NCI-H748 treated with DMSO at 0.1 percent for 48 hours (cell line): ENCODE measurements at regions not wholly inside any gene's neighbourhood (a gene's known extent, or its start where the extent isn't known, plus 50 kb on each side); places are given as distances from the start of the nearest gene placed in this dataset.
"Not testable (repeated sequence)": the region's sequence is repeated elsewhere in the genome, so short reads cannot be mapped to it uniquely, and the experiment has no call there.

ENCODE experiments used
- DNase-seq: peaks from one replicate; lab custom pipeline; 2025; lab: John Stamatoyannopoulos, UW

DNA sequence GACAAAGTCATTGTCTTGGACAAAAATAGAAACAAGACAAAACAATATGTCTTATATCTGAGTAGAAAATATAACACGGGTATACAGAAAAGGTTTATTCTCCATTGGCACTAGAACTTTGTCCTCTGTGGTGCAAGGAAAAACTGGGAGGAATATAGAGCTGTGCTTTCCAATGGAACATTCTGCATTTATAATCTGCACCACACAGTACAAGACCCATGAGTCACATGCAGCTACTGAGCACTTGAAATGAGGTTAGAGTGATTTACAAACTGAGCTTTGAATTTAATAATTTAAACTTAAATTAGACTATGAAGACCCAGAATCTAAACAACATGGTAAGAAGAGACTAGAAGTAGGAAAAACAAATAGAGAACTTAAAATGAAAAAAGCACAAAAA is 86.1 kb downstream of the RAP2A start:
- DNase-seq = no peak

DNA sequence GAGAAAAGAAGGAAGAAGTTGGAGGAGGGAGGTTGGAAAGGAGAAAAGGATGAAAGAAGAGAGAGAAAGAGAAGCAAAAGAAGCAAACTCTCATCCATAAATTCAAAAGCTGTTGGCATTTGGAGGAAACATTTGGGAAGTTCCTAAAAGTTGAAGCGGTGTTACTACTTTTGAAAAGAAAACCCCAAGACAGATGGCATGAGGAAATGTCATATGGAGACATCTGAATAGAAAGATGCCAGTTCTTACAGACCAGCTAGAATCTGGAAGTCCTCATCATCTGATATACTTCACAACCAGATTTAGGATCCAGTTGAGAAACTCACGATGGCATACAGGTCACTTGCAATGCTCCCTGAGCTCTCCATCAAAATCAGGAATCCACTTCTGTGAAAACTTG is 86.9 kb downstream of the RAP2A start:
- DNase-seq = no peak

DNA sequence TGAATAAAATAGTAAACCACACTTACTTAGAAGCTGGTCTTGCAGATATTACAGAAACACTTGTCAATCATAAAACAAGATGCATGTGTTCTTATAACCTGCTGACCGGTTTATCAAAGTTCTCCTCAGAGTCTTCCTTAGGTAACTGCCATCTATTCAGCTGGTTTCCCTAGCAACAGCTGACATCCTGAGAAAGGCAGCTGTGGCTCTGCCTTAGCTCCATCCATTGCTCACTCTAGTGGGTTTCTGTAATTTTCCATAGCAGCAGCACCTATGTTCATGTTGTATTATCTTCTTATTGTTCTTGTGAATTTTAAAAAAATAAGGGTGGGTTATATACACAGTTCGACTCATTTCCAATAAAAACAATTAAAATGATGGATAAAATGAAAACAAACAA is 87.8 kb downstream of the RAP2A start:
- peak; percentile 20 for DNase-seq

DNA sequence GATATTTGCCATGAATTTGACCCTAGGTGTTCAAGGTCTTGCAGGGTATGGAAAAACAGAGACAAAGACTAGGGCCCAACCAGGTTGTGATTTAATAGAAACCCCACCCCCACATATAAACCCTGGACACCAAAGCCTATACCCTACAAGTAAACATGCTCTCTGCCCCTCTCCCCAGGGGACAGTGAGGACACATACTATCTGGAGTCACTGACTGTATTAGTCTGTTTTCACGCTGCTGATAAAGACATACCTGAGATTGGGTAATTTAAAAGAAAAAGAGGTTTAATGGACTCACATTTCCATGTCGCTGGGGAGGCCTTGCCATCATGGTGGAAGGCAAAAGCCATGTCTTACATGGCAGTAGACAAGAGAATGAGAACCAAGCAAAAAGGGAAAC is 88.3 kb downstream of the RAP2A start:
- no peak for DNase-seq

DNA sequence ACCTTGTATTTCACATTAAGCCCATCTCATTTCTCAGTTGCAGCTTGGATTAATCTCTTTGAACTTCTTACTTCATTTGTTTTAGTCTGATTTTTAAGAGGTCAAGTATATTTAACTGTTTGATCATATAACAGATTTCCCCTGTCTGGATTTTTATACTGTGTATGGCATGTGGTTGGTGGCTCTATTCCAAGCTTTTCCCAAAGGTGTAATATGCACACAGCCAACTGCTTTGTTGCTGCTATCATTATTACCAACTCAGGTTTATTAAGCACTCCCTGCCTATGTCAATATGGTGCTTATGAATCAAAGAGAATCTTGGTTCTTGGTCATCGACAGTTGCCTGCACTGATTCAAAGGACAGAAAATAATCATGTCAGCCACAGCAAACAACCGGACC is 92.6 kb downstream of the RAP2A start:
- no peak for DNase-seq

DNA sequence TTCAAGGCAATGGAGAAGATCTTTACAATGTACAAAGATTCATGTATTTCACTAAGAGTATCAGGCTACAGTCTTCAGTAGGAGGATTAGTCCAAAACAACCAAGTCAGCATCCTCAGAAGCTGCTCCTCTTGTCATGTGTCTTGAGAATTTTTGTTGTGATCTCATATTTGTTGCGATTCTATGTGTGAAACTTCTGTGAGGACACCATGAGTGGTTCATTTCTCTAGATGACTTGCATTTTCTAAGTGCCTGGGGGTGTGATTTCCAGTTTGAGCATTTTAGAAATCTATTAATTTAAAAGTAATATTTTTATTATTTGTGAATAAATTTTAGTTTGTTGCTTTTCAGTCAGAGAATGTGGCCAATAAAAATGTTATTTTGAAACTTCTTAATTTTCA is 94.5 kb downstream of the RAP2A start:
- no peak for DNase-seq

DNA sequence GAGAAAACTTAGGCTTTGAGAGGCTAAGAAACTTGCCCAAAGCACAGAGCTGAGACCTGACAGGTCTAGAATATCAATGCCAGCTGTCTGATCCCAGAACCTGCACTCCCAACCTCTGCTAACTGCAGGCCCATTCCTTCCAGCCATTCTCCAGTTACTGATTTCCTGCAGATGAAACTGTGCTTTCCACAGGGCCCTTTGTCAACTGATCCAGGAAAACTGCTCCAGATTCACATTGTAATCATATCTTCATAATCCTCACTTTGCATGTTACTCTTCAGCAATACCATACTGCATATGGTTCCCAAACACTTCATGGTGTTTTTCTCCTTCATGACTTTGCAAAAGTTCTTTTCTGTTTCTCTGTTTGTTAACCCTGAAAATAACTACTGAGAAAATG is 100.6 kb downstream of the RAP2A start:
- DNase-seq = no peak

DNA sequence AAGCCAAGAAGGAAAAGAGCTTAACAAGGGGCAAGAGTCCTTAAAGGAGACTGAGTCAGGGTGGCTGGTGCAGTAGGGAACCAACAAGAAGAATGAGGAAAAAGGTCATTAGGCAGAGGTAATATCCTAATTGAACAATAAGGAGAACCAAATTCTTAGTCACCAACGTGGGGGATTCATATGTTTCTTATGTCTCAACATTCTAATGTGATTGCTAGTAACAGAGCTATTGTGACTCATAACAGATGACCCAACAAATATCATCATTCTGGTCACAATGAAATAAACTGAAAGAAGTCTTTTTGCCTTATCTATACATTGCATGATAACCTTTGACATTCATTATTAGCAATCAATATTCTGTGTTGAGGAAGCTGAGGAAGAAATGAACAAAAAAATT is 101.6 kb downstream of the RAP2A start:
- DNase-seq = no peak

DNA sequence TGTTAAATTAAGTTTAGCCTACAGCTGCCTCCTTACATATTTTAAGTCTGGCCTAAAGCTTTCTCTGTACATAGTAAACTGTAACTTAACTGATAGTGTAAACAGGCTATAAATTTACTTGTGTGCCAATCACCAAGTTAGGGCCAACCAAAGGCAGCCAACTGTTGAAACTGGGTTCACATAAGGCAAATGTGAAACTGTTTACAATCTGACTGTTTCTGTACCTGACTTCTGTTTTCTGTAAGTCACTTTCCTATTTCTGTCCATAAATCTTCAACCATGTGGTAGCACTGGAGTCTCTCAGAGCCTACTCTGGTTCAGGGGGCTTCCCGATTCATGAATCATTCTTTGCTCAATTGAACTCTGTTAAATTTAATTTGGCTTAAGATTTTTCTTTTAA is 103.1 kb downstream of the RAP2A start:
- no peak for DNase-seq

DNA sequence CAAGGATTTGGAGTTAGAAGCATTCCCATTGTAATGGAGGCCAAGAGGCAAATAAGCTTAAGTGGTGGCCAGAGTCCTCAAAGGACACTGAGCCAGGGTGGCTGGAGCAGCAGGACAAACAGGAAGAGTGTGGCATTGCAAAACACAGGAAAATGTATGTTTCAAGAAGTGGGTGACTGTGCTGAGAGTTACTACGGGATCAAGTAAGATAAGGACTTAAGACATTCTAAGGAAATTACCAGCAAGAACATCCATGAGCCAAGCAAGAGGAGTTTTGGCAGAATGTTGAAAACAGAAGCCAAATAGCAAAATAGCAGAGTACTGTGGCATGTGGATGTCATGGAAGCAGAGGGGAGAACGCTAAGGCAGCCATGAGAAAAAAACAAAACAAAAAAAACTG is 104.2 kb downstream of the RAP2A start:
- DNase-seq = no peak

DNA sequence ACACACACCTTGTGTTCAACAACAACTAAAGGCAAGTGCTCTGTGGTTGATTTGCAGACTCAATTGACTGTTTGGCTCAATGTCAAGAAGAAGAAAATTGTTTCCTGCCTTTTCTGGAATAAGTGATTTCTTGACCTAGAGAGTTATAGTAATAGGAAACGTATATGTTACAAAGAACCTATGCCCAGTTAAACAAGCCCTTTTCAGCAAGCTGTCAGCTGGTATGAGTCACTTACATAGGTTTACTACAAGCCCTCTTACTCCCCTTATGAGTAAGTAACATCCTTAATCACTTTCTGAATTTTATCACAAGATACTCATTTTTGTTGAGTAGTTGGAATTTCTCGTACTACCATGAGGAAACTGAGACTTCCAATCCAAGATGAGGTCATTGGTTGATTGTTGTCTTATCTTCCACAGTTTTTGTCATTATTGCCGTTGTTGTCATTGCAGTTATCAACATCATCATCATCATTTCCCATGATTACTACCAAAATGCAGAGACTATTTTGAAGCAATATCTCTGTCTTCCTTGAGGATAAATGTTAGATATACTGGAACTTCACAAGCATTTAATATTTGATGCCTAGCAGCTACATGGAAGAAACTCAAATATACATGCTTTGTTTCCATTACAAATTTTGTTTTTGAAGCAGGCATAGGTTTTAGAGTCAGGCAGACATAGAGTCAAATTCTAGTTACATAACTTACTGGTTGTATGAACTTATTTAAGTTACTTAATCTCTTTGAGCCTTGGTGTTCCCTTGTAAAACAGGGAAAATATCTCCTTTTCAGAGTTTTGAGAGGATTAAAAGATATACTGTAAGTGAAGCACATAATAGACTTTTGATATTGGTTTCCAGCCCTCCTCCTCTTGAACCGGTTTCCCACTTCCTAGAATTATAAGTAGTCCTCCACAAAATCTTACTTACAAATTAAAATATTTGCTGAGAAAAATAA is 106.0 kb downstream of the RAP2A start:
- DNase-seq = no peak

DNA sequence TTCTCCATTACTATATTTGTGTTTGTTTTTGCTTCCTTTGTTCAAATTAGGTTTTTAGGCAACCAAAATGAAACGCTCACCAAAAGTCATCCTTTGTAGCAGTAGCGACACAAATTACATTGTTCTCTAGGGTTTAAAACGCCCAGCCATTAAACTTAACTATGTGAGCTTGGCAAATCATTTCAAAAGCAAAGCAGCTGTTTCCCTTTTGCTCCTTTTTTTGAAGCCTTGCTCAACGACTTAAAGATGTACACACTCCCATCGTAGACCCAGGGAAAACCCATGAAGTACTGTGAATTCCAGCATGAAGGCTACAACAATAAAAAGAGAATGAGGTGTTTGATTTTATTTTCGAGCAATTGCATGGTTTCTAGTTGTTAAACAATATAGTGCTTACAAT is 106.7 kb downstream of the RAP2A start:
- DNase-seq = no peak

DNA sequence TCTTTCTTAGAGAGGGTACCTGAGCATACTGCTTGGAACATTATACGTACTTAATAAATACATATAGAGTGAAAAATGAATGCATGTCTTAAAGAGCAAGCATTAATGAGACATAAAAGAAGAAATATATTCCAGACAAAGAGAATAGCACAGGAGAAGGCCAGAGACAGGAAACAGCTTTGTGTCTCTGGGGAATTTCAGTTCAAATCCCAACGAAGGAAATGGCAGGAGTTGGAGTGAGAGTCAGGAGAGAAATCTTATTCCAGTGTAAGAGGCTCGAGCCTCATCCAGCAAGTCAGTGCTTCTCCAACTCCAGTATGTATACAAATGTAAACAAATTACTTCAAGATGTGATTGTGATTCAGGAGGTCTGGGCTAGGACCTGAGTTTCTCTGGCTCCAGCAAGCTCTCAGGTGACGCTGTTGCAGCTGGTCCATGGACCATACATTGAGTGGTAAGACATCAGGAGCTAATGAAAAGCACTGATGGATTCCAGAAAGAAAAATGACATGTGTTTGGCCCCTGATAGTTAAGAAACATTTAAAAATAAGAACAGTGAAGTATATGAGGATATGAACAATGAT is 108.2 kb downstream of the RAP2A start:
- DNase-seq = no peak

DNA sequence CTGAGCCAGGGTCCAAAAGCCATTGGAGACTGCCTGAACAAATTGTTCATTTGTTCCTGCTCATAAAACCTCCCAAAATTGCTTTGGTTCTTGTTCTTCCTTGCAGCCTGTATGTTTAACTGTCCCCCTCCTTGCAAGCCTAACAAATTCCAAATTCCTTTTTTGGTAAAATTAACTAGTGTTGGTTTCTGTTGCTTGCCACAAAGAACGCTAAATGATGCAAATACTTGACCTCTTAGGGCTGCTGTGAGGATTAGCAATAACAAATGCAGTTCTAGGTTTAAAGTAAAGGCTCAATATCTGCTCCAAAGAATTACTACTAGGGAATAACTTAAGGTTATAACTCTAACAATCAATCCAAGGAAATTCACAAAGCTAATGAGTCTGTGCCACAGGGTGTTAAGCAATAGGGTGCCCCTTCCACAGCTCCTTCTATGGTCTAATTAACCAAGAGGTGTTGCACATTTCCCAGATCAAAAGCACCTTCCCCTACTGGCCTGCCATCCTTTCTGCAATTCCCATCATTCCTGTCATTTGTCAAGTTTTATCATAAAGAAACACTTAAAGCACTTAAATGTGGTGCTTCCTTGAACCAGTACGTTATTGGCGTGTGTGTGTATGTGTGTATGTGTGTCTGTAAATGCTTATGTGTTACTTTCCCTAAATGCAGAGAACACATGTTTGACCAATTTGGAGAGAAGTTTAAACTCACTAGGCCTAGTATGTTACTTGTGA is 110.2 kb downstream of the RAP2A start:
- DNase-seq = no peak

DNA sequence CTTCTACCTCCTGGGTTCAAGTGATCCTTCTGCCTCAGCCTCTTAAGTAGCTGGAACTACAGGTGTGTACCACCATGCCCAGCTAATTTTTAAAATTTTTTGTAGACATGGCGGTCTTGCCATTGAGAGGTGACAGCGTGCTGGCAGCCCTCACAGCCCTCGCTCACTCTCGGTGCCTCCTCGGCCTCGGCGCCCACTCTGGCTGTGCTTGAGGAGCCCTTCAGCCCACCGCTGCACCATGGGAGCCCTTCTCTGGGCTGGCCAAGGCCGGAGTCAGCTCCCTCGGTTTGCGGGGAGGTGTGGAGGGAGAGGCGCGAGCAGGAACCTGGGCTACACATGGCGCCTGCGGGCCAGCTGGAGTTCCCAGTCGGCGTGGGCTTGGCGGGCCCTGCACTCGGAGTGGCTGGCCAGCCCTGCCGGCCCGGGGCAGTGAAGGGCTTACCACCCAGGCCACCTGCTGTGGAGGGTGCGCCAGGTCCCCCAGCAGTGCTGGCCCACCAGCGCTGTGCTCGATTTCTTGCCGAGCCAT is 111.1 kb downstream of the RAP2A start:
- DNase-seq = not testable (repeated sequence)

DNA sequence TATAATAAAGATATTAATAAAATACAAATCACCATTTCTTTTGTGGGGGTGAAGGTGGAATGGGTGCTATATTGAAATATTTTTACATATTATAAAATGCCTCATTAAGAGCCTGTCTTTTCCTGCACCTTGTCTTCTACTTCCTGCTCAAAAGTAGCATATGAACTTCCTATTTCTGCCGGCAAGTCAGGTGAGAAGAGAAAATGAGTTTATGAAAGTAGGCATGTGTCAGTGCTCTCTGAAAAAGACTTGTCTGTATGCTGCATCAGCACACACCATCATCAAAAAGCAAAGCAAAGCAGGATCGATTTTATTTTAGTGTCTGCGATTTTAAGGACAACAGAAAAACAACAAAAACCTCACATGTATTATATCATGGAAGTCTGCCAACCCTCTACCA is 114.2 kb downstream of the RAP2A start:
- no peak for DNase-seq

DNA sequence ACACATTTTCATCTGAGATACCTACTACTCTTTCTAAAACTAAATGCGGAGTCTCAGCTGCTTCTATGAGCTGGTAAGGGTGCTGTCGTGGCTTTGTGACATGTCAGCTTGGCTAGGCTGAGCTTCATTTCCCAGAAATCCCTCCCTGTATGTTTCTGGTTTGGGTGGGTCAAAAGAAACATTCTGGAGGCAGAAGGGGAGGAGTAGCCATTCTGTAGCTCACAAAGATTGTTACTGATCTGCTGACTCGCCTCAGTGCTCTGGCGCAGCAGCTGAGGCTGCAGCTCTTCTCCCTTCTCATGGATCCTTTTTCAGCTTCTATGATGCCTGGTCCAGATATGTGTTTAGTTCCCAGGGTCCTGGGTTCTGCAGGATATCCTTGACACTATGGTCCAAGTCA is 114.7 kb downstream of the RAP2A start:
- DNase-seq = no peak

DNA sequence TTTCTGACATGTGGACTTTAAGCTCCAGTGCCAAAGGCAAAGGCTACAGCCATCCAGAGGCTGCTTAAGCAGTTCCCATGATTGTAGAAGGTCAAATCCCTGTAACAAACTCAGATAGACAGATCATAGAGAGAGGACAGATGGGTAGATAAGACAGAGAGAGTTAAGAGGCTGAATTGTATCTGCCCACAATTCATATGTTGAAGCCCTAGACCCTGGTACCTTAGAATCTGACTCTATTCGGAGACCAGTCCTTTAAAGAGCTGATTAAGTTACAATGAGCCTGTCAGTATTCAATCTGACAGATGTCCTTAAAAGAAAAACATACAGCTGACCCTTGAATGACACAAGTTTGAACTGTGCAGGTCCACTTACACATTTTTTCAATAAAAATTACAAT is 115.2 kb downstream of the RAP2A start:
- DNase-seq = no peak

DNA sequence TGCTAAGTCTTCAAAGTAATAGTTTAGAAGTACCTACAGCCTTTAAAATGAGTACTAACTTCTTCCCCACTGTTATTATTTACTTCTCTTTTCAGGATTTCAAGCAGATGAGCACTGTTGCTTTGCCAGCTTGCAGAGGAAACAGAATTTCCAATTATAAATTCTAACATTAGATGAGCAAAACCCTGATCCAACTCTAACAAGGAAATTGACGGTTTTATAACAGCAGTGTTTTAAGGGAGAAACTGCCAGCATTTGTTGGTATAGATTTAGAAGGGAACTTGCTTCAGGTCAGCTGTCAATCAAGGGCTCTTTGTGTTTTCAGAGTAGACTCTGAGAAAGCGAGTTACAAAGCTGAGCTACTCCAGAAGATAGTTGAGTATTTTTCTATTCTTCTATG is 120.5 kb downstream of the RAP2A start:
- DNase-seq = no peak

DNA sequence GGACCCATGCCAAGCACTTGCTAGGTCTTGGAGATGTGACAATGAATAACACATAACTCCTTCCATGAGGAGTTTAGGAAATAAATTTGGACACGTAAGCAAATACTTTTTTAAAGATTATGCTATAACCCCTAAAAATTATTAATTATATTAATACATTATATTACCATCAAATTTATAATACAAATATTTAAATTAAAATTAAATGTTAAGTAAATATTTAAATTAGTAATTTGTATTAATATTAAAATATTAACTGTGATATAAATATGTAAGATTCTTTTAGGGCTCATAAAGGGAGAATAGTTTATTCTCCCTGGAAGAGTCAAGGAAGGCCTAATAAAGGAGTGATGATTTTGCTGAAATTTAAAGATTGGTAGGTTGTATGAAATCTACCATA is 121.1 kb downstream of the RAP2A start:
- no peak for DNase-seq

DNA sequence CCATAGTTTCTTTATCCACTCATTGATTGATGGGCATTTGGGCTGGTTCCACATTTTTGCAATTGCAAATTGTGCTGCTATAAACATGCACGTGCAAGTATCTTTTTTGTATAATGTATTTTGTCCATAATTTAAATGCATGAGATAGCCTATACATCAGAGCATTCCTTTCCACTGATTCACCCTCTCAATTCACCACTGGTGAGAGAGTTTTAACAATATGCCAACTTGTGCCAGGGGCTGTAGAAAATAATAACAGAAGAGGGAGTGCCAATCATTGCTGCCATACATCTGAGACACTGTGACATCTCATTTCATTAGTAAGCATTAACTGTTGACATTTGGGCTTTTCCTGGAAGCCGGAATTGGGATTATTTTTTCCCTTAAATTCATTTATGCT is 125.1 kb downstream of the RAP2A start:
- no peak for DNase-seq

DNA sequence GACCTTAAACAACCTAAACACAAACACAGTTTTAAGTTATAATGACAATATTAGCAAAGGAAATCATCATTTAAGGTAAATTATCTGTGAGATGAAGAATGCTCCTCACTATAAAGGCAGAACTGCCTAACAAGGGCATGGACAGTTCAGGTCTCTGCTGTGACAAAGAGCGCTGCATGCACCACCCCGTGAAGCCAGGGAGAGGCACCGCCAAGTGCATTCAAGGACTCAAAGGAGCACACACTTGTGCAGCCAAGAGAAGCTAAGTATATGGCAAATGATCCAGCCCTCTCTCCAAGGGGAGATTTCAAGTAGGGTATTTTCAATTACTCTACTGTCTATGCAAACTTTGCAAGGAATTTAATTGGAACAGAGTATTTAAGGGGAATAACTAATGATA is 126.0 kb downstream of the RAP2A start:
- no peak for DNase-seq

DNA sequence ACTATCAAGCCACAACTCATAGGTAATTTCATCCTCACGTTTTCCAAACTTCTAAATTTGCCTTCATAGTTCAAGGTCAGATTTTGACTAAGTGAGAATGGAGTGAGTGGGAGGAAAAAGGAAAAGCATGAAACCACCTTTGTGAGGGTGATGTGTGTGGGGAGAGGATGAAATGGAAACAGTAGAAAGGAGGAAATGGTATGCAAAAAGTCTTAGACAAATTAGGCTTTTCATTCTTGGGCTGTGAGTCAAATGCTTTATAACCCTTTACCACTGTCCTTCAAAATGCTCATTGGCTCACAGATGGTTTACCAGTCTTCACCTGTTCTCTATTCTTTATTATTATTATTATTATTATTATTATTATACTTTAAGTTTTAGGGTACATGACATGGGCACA is 127.2 kb downstream of the RAP2A start:
- DNase-seq = no peak
